GM13977 (cell line): ENCODE measurements at regions not wholly inside any gene's neighbourhood (a gene's known extent, or its start where the extent isn't known, plus 50 kb on each side); places are given as distances from the start of the nearest gene placed in this dataset.

ENCODE experiments used
- DNase-seq: peaks from one replicate; pipeline ENCODE4 v3.0.0; 2012; ENCODE audit warnings: low spot score
- CTCF ChIP-seq: IDR thresholded peaks from 2 replicates; pipeline ENCODE4 v1.5.1; 2012; ENCODE audit warnings: mild to moderate bottlenecking, control low read depth; ENCODE audit not compliant: insufficient read depth; ENCODE audit errors: extremely low read depth, missing control alignments
- in situ Hi-C: fragments of 300-500 bp; cut with MboI; formaldehyde crosslinking; loops from one replicate; pipeline ENCODE4 v1.12.0; 2022; ENCODE audit warnings: low sequenced_read_pairs, low pct_unique_long_range_greater_than_20kb, mixed read lengths, inconsistent platforms; ENCODE audit not compliant: unreplicated experiment

- no peak for DNase-seq
- TF ChIP-seq CTCF = no peak
- in situ Hi-C loops = no loop called here
Measured at GRCh38 chr20:47406849-47407682, 50.6 kb upstream of the ZMYND8 start.

DNA sequence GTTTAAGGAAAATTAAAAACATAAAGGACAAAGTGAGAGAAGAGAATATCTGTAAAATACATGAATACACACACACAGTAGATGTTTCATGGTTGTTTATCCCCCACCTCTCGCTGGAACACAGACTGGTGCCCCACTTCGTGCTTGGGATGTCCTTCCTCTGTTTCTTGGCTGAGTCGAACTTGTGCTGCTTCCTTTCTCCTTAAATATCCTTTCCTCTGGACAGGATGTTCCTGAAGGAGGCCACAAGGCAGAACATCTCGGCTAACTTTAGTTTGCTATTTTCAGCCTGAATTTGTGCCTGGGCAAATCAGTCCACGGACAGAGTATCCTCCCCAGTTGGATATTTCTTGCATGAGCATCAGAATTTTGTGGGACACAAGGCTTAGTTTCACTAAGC, 54.7 kb upstream of the ZMYND8 start:
- in situ Hi-C loops = no loop called here
- TF ChIP-seq CTCF = no peak
- no peak for DNase-seq

- DNase-seq = no peak
- in situ Hi-C loops = no loop called here
- TF ChIP-seq CTCF = no peak
Measured at GRCh38 chr20:47412083-47412482, 55.6 kb upstream of the ZMYND8 start.

DNA sequence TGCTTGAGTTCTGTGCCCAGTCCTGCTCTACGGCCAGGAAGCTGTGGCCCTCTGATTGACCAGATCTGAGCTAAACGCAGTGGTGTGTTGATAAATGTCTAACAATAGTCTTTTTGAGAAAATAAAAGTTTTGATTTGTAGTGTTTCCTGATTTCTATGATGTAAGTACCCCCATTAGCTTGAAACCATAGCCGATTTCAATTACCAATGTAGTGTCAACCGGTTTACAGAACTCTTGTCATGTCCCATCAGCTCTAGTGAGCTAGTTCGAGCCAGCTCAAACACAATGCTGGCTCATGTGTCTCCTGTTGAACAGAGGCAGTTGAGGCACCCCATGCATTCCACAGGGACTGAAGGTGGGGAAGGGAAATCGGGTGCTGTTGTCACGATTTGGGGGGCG, 56.7 kb upstream of the ZMYND8 start:
- in situ Hi-C loops = no loop called here
- no peak for TF ChIP-seq CTCF
- no peak for DNase-seq

GRCh38 chr20:47417245-47418068, 61.0 kb upstream of the ZMYND8 start:
- TF ChIP-seq CTCF = no peak
- no peak for DNase-seq
- in situ Hi-C loops = no loop called here

DNA sequence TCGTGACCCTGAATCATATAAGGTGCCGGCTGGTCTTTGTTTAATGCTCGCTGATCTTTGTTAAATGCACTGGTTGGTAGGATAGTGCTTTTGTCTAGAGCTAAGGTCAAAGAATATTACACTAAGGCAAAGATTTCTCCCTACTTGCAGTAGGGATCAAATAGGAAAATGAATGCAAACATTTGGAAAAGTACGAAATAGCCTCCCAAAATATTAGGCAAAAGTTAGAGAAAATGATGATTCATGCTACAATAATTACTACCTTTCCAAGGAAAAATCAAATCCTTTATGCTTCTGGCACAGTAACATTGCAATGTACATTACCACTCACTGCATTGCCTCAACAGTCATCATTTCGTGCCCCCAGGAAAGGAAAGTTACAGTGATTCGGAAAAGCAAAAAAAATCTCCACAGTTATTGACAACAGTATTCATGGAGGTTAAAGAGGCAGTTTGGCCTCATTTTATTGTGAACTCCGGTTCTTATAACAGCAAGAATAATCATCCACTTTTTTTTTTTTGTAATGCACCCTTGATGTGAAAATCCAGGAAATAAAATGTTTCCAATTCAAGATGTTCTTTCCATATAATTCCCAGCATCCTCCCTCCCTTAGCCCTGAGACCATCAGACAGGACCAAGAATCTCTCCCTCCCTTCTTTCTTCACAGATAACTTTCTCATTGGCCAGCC, 61.7 kb upstream of the ZMYND8 start:
- DNase-seq = no peak
- TF ChIP-seq CTCF = no peak
- in situ Hi-C loops = no loop called here
